VCaP (cell line): ENCODE measurements at regions not wholly inside any gene's neighbourhood (a gene's known extent, or its start where the extent isn't known, plus 50 kb on each side); places are given as distances from the start of the nearest gene placed in this dataset.

Experiments used
- H3K27ac ChIP-seq: fragments of 450-650 bp; 2 replicates; pipeline ENCODE4 v1.5.1; 2017
- CTCF ChIP-seq: fragments of 450-650 bp; conservative IDR thresholded peaks from 2 replicates; pipeline ENCODE4 v1.5.1; 2017; ENCODE audit warnings: mild to moderate bottlenecking, moderate library complexity

GRCh38 chr18:53745986-53746385, 478.5 kb downstream of the MBD2 start:
- TF ChIP-seq CTCF: no peak
- peak overlapping the region; percentile 59 for H3K27ac ChIP-seq

- TF ChIP-seq CTCF: no peak
- H3K27ac ChIP-seq: peak overlapping the region; percentile 59
These were observed 479.1 kb downstream of the MBD2 start for GRCh38 chr18:53745224-53745967.

- H3K27ac ChIP-seq: no peak overlapping the region
These were observed 484.8 kb downstream of the MBD2 start for GRCh38 chr18:53739700-53740099.

GRCh38 chr18:53735526-53735925, 488.9 kb downstream of the MBD2 start:
- no peak overlapping the region for H3K27ac ChIP-seq
- no peak for TF ChIP-seq CTCF

More at GRCh38 chr18:53739700-53740099, 484.8 kb downstream of the MBD2 start:
- no peak for TF ChIP-seq CTCF

GRCh38 chr18:53715243-53715853, 509.1 kb downstream of the MBD2 start:
- no peak overlapping the region for H3K27ac ChIP-seq
- TF ChIP-seq CTCF: no peak

GRCh38 chr18:53710080-53710479, 514.4 kb downstream of the MBD2 start:
- H3K27ac ChIP-seq: no peak overlapping the region
- no peak for TF ChIP-seq CTCF

DNA sequence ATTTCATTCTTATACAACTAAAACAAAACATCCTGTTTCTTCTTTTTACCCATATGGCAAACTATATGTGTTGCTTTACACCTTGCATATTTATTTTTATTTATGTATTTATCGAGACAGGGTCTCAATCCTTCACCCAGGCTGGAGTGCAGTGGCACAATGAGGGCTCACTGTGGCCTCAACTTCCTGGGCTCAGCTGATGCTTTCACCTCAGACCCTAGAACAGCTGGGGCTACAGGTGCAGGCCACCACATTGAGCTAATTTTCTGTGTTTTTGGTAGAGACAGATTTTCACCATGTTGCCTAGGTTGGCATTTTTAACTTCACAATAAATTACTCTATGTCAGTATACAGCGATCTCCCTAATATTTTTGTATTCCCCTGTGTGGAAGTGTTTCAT, 522.0 kb downstream of the MBD2 start:
- TF ChIP-seq CTCF: no peak
- H3K27ac ChIP-seq: no peak overlapping the region
